Astrocyte (in vitro differentiated cells and primary cell): ENCODE measurements at regions not wholly inside any gene's neighbourhood (a gene's known extent, or its start where the extent isn't known, plus 50 kb on each side); places are given as distances from the start of the nearest gene placed in this dataset.
"Not testable (repeated sequence)": the region's sequence is repeated elsewhere in the genome, so short reads cannot be mapped to it uniquely, and the experiment has no call there.

Source experiments
- CTCF ChIP-seq: IDR thresholded peaks from 2 replicates; pipeline ENCODE4 v1.5.1; 2011; ENCODE audit warnings: low read depth, mild to moderate bottlenecking, inconsistent platforms, low read length, moderate library complexity; ENCODE audit not compliant: insufficient read depth
- EZH2 ChIP-seq: IDR thresholded peaks from 2 replicates; pipeline ENCODE4 v1.6.1; 2012; ENCODE audit warnings: mild to moderate bottlenecking, low read length, inconsistent platforms; ENCODE audit not compliant: insufficient read depth

- not testable (repeated sequence) for TF ChIP-seq CTCF, EZH2
Observed at GRCh38 chrX:37086820-37087219, 78.7 kb downstream of the FAM47C start.
